ENCODE measurements at regions not wholly inside any gene's neighbourhood (a gene's known extent, or its start where the extent isn't known, plus 50 kb on each side); places are given as distances from the start of the nearest gene placed in this dataset.
"Not testable (repeated sequence)": the region's sequence is repeated elsewhere in the genome, so short reads cannot be mapped to it uniquely, and the experiment has no call there.

DNA sequence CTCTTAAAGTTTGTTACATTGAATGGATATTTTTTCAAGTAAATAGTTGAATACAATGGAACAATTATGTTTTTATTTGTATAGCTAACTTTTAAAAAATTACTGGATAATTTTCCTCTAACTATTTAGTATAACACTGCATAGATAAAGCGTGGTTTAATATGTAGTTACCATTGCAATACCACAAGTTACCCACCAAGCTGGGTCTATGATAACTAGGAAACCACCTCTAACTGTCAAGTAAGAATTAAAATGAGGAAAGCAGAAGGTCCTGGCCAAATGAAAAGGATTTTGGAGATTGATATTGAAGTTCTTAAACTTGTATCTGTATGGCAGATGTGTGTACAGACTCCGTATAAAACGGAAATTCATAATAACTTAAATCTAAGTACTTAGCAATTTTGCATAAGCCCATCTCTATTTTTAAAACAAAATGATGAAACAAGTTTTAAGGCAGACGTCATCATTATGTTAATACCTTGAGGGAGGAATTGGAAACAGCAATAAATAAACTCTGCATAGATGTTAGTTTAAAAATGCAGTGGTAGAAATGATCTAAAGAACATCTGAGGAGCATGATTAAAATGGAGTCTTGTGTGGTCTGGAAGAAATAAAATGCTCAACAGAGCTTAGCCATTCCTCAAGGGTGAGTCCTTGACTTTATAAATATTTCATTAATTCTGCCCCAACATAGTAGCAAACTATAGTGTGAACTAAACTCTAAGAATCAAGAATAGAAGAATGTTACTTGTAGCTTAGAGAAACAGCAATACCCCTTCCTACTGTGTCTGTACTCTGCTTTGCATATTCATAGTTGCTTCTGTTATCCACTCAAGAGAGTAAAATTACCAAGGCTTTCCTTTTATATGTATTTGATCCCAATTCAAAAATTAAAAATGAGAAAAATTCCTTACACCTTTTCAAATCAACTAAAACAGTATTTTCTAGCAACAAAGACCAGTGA lies 206.4 kb upstream of the FERD3L start:
- Histone ChIP-seq H3K4me3 (no peak overlapping the region), H3K4me1 (no peaks in the 10 kb centered on the region), H3K36me3 (no peaks in the 10 kb centered on the region), H3K27me3 (no peaks in the 10 kb centered on the region), H3K9me3 (no peaks in the 10 kb centered on the region), H3K27ac (no peak overlapping the region)
- 86 to 94% methylated on average over 4 of the region's 4 CpGs for WGBS, 2 donors
- TF ChIP-seq, protein P1, sequence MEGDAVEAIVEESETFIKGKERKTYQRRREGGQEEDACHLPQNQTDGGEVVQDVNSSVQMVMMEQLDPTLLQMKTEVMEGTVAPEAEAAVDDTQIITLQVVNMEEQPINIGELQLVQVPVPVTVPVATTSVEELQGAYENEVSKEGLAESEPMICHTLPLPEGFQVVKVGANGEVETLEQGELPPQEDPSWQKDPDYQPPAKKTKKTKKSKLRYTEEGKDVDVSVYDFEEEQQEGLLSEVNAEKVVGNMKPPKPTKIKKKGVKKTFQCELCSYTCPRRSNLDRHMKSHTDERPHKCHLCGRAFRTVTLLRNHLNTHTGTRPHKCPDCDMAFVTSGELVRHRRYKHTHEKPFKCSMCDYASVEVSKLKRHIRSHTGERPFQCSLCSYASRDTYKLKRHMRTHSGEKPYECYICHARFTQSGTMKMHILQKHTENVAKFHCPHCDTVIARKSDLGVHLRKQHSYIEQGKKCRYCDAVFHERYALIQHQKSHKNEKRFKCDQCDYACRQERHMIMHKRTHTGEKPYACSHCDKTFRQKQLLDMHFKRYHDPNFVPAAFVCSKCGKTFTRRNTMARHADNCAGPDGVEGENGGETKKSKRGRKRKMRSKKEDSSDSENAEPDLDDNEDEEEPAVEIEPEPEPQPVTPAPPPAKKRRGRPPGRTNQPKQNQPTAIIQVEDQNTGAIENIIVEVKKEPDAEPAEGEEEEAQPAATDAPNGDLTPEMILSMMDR (IDR thresholded peaks at IDR 0.05), result no peak
- no peak for ATAC-seq
- intact Hi-C loops (cut with DNase I), result no loop called here
- DNase-seq, result no peak

DNA sequence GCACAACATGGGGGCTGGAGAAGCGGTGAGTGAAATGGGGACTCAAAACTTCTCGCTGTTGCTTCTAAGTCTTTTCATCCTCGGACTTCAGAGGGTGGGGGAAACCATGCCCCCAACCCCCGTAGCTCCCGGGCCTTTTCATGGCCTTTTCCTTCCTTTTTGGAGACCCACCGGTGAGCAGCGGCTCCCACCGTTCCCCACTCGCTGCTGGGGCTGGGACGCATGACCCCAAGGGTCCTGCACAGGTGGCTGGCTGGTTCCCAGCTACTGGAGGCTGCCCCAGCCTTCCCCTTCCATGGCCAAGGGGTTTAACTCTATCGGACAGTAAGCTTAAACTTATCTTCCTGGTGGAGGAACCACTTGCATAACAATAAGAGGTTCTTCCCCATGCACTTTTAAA lies 194.3 kb upstream of the FERD3L start:
- WGBS, 2 donors, result 93 to 96% methylated on average over 11 of the region's 11 CpGs

DNA sequence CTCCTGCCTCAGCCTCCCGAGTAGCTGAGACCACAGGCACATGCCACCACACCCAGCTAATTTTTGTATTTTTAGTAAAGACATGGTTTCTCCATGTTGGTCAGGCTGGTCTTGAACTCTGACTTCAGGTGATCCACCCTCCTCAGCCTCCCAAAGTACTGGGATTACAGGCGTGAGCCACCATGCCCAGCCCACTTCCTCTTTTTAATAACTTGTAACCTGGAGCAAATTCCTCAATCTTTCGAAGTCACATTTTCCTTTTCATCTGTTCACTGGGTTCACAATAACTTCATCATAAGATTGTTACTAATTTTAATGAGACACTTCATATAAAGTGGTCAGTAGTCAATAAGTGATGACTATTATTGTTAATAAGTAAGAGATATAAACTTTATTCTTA lies 193.3 kb upstream of the FERD3L start:
- 89 to 93% methylated on average over 3 of the region's 3 CpGs for WGBS, 2 donors
- H3K36me3 ChIP-seq, ATAC-seq: not testable (repeated sequence)

More for the DNA sequence above, 194.3 kb upstream of the FERD3L start:
- H3K27ac ChIP-seq, result no peak overlapping the region
- peaks cover 0 to 9% (median 0%) of the 10 kb centered on the region in 11 donors for H3K9me3 ChIP-seq
- TF ChIP-seq, protein P1 (IDR thresholded peaks at IDR 0.05), result no peak
- H3K4me3 ChIP-seq, result no peak overlapping the region
- DNase-seq, result no peak
- no peaks in the 10 kb centered on the region for H3K4me1 ChIP-seq
- H3K36me3 ChIP-seq, result no peaks in the 10 kb centered on the region
- no peak for ATAC-seq
- H3K27me3 ChIP-seq, result no peaks in the 10 kb centered on the region
- intact Hi-C loops (cut with DNase I), result no loop called here

DNA sequence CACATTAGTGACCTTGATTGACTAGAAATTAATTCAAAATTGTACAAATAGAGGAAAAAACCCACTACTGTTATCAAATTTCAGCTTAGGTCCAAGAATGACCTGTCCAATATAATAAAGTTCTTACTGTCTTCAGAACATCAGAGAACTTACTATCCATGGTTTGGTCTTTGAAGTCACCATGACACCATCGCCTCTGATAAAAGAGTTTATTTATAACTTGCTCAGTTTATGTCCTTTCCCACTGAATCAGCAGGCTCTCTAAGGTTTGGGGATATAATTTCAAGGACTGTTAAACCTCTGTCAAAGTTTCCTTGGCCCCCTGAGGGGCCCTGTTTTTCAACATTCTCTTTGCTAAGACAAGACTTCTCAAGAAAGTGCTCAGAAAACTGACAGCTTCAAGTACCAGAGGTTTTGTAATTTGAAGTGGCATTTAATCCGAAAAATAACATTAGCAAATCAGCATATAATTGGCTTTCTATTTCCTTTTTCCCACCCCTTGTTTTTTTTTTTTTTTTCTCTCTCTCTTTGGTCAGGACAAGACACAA lies 191.7 kb upstream of the FERD3L start:
- intact Hi-C loops (cut with DNase I), result no loop called here
- Histone ChIP-seq H3K9me3 (peaks cover 0 to 9% (median 0%) of the 10 kb centered on the region in 11 donors), H3K27ac (no peak overlapping the region), H3K27me3 (no peaks in the 10 kb centered on the region), H3K4me3 (no peak overlapping the region), H3K4me1 (no peaks in the 10 kb centered on the region), H3K36me3 (no peaks in the 10 kb centered on the region)
- no peak for ATAC-seq
- WGBS, 2 donors, result 48 to 53% methylated on average over 2 of the region's 2 CpGs
- DNase-seq, result no peak
- TF ChIP-seq, protein P1 (IDR thresholded peaks at IDR 0.05), result no peak

More for the DNA sequence above, 193.3 kb upstream of the FERD3L start:
- H3K27me3 ChIP-seq; H3K27ac ChIP-seq; H3K9me3 ChIP-seq; intact Hi-C loops (cut with DNase I); H3K4me1 ChIP-seq; DNase-seq; H3K4me3 ChIP-seq: not testable (repeated sequence)

DNA sequence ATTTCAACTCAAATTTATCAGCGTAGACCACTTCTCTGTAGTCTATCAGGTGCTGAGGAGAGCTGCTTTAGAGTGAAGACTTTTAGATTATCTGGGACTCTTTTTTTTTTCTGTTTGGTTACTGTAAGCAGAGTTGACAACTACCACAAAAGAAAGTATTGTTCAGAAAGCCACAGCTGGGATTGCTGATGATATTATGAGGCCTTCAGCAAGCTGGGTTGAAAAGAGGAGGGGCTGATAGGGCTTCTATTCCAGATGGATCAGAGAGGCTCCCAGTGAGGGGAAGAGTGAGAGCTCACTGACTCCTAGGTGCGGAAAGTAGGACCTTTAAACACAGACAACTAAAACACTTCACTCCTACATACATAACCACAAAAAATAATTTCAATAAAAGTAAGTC lies 188.5 kb upstream of the FERD3L start:
- DNase-seq, result no peak
- H3K27ac ChIP-seq, result no peak overlapping the region
- no peak for ATAC-seq
- TF ChIP-seq, protein P1 (IDR thresholded peaks at IDR 0.05), result no peak
- H3K4me1 ChIP-seq, result no peaks in the 10 kb centered on the region
- WGBS, 2 donors, result 83% methylated on average over 2 of the region's 2 CpGs
- no peaks in the 10 kb centered on the region for H3K27me3 ChIP-seq
- no peaks in the 10 kb centered on the region for H3K9me3 ChIP-seq
- intact Hi-C loops (cut with DNase I), result no loop called here
- no peaks in the 10 kb centered on the region for H3K36me3 ChIP-seq
- no peak overlapping the region for H3K4me3 ChIP-seq
